Ecto neural progenitor cell (in vitro differentiated cells): ENCODE measurements at regions not wholly inside any gene's neighbourhood (a gene's known extent, or its start where the extent isn't known, plus 50 kb on each side); places are given as distances from the start of the nearest gene placed in this dataset.

Experiments
- DNase-seq: peaks from one replicate; pipeline ENCODE4 v3.0.0-alpha.2; 2018; ENCODE audit warnings: low spot score

- DNase-seq: no peak
Observed at GRCh38 chr7:108985037-108985436, 415.4 kb downstream of the DNAJB9 start.

- no peak for DNase-seq
Observed at GRCh38 chr7:108989319-108989718, 419.6 kb downstream of the DNAJB9 start.

DNA sequence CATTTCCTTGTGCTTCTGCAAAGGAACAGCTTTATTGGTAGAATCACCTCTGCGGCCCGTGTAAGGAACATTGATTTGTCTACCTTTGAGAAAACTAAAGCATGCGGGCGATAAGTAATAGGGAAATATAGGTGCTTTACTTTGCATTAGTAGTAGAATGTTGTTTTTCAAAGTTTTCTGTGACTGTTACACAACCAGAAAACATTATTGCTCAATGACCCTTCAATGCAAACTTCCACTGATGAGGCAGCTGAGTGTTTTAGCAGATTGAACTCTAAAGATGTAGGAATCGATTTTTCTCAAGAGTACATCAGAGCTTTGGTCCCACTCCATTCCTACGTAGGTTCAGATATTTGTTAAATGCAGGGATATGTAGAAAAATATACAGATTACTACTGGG lies 427.8 kb downstream of the DNAJB9 start:
- no peak for DNase-seq

- DNase-seq: no peak
Observed at GRCh38 chr7:109003742-109004141, 434.1 kb downstream of the DNAJB9 start.

- DNase-seq: no peak
Observed at GRCh38 chr7:109009636-109010035, 440.0 kb downstream of the DNAJB9 start.

- DNase-seq: no peak
Observed at GRCh38 chr7:109020251-109020650, 450.6 kb downstream of the DNAJB9 start.

DNA sequence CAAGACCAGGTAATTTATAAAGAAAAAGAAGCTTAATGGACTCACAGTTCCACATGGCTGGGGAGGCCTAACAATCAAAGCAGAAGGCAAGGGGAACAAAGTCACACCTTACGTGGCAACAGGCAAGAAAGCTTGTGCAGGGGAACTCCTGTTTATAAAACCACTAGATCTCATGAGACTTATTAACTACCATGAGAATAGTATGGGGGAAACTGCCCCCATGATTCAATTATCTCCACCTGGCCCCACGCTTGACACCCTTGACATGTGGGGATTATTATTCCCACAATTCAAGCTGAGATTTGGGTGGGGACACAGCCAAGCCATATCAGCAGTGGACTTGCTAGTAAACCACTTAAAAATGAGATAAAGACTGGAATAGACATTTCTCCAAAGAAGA lies 451.7 kb downstream of the DNAJB9 start:
- DNase-seq: no peak

- no peak for DNase-seq
Observed at GRCh38 chr7:109029866-109030265, 460.2 kb downstream of the DNAJB9 start.

DNA sequence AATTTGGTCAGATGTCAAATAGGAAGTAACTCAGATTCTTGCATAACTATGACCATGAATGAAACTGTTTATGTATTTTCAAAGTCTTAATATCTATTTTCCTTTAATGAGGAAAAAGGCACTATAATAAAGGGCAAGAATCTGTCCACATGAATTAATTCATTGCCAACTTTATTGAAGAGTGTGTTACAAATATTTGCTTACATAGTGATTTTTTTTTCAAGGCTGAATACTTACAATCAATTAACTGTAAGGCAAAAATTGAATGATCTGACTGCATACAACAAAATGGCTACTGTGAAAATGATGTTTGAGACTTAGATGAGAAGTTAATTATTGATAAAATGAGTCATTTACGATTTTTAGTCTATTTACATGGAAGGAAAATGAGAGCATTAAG lies 475.0 kb downstream of the DNAJB9 start:
- no peak for DNase-seq

DNA sequence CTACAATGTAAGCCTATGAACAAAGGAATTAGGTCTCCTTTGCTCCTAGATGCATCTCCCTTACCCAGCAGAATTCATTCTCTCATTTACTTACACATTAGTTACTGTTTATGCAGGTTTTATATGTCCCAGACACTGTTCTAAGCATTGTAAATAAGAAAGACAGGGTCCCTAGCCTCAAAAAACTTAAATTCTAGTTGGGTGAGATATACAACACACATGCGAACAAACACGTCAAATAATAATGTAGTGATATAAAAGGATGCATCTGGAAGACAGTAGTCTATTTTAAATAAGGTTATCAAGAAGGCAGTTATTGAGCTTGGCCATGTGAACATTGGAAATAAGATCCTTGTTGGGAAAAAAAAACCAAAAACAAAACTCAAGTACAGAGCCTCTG lies 479.7 kb downstream of the DNAJB9 start:
- DNase-seq: no peak

- no peak for DNase-seq
Observed at GRCh38 chr7:109059089-109059488, 489.4 kb downstream of the DNAJB9 start.

- DNase-seq: no peak
Observed at GRCh38 chr7:109062798-109063197, 493.1 kb downstream of the DNAJB9 start.

DNA sequence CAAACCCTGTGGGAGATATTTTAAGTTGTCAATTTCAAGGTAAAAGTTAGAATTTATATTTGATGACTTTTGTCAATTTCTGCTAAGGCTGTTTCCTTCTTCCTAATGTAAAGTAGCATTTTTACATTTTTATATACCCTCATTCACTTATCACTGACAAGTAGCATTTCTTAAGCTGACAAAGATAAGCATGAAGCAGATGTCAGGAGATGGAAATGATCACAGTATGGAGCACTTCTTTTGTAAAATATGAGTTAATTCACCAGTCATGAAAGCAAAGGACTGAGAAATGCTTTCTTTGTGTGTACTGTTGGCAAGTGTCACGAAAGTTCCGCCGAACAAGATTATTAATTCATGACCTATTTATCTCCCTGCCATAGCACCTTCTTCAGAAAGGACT lies 503.9 kb downstream of the DNAJB9 start:
- no peak for DNase-seq

DNA sequence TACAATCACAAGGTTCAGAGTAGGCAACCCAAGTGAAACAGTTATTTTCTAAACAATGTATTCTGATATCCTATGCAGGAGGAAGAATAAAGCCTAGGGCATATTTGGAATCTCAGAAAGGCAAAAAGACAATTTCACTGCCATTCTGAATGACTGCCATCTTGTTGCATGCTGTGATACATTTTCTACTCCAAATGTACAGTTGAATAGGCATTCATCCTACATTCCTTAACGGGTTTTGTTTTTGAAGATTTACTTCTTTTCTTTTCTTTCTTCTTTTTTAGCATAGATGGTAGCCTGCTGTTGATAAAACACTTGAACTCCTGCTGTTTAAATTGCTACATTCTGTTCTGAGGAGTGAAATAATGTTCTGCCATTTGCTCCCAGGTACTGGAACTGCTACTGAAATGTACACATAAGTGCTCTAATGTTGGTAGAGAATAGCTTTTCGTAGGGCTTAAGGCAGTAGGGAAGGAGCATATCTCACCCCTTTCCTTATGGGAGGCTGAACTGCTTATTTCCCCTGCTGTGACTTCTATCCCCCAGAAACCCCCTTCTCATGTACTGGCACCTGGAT lies 506.8 kb downstream of the DNAJB9 start:
- no peak for DNase-seq

- no peak for DNase-seq
Observed at GRCh38 chr7:109091042-109091441, 521.4 kb downstream of the DNAJB9 start.

DNA sequence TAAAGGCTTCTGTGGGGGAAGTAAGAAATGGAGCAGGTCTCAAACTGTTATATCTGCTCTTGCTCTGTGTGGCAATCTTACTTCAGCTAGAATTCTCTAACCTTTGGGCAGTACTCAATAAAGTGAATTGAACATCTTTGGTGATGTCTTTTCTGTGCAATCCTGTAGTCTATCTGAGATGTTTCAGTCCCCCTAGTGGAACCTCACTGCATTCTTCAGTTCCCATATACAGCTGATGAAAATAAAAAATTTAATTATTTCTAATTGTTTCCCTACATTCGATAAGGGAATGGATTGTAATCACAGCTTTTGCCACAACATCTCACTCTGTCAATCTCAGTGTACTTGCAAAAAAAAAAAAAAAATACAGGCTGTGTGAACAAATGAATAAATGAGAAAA lies 522.6 kb downstream of the DNAJB9 start:
- no peak for DNase-seq

DNA sequence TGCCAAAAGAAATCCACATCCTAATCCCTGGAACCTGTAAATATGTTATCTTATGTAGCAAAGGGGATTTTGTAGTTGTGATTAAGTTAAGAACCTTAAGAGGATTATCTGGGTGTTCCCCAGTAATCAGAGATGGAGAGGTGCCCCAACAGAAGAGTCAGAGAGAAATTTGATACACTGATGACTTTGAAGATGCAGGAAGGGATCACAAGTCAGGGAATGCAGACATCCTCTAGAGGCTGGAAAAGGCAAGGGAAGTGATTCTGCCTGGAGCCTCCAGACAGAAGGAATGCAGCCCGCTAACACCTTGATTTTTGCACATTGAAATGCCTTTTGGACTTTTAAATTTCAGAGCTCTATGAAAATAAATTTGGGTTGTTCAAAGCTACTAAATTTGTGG lies 531.7 kb downstream of the DNAJB9 start:
- DNase-seq: no peak

- DNase-seq: no peak
Observed at GRCh38 chr7:109109558-109109957, 539.9 kb downstream of the DNAJB9 start.

GRCh38 chr7:109111086-109111485 lies 541.4 kb downstream of the DNAJB9 start:
- no peak for DNase-seq

DNA sequence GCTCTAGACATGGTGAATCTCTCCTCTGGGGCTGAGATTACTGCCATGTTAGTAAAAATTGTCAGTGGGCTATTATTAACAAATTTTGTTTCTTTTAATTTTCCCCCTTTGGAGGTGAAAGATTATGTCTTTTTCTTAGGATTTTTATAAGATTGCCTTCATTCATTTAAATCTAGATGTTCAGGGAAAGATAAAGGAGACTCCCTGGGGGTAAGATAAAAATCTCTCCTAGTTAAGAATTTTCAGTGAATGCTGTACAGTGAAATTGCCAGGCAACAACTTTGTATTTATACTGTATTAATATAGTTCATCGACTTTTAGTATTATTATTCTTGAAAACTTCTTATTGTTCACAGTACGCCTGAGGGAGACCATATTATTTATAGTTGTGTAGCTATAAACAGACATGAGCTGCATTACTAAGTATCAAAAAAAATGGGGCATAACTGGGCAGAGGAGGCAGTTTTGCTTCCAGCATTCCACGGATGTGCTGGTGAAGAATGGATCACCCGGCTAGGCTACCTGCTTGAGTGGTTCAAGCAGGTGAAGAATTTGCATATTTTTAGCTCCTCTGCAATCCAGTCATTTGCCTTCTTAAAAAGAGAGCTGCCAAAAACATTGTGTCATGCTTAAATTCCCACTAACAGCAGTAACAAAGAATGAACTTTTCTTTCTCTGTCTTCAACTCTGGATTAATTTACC lies 552.1 kb downstream of the DNAJB9 start:
- DNase-seq: no peak

DNA sequence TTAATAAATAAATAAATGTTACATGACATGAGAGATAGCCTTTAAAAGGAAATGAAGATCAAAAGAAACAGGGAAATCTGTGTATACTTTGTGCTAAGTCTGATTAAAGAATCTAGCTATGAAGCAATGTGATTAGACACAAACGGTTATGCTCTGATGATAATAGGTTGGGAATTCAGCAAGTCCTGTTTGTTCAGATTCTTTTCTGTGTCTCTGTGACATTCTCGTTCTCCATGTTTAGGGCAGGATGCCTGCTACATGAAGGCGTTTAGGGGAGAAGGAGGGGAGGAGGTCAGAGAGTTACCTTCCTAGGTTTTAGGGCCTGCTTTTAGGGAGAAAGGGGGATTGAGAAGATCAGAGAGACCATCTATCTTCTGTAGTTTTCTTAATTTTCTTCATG lies 555.3 kb downstream of the DNAJB9 start:
- no peak for DNase-seq

GRCh38 chr7:109126404-109127050 lies 556.9 kb downstream of the DNAJB9 start:
- no peak for DNase-seq

DNA sequence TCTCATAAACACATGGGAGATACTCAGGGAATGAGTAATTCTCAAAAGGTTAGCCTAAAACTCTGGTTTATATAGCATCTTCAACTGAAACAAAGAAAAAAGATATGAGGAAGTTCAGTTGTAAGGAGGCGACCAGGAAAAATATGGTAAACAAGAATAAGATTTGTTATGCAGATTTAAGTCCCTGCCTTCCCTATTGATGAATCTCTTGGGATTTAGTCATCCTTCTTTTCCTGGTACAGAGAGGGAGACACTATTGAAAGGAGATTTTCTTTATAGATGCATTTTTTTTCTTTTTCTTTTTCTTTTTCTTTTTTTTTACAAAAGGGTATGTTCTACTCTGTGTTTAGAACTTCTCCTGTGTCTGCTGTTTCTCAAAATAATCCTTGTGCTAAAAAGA lies 557.5 kb downstream of the DNAJB9 start:
- no peak for DNase-seq

- no peak for DNase-seq
Observed at GRCh38 chr7:109131141-109131540, 561.5 kb downstream of the DNAJB9 start.
